H1 (cell line): ENCODE measurements at regions not wholly inside any gene's neighbourhood (a gene's known extent, or its start where the extent isn't known, plus 50 kb on each side); places are given as distances from the start of the nearest gene placed in this dataset.

Source experiments
- BACH1 ChIP-seq: IDR thresholded peaks from 2 replicates; pipeline ENCODE4 v1.6.1; 2012; ENCODE audit warnings: low read length, improper control_type of control experiment
- CEBPB ChIP-seq: IDR thresholded peaks from 2 replicates; pipeline ENCODE4 v1.6.1; 2012; ENCODE audit warnings: low read depth, low read length
- CHD1 ChIP-seq: IDR thresholded peaks from 2 replicates; pipeline ENCODE4 v1.6.1; 2012; ENCODE audit warnings: low read depth, low read length, improper control_type of control experiment
- CHD7 ChIP-seq: fragments of 300-600 bp; sonication (generic); IDR thresholded peaks from 2 replicates; pipeline ENCODE4 v1.7.1; 2012; ENCODE audit warnings: low read length, moderate library complexity, mild to moderate bottlenecking, inconsistent platforms; ENCODE audit not compliant: insufficient replicate concordance
- GTF2F1 ChIP-seq: IDR thresholded peaks from 2 replicates; pipeline ENCODE4 v1.6.1; 2012; ENCODE audit warnings: low read depth, low read length, improper control_type of control experiment, borderline replicate concordance
- NRF1 ChIP-seq: IDR thresholded peaks from 2 replicates; pipeline ENCODE4 v1.6.1; 2011; ENCODE audit warnings: mild to moderate bottlenecking, low read depth, low read length, improper control_type of control experiment
- RAD21 ChIP-seq, 2 experiments: IDR thresholded peaks in 1 of 2; conservative IDR thresholded peaks in 1 of 2; 2 replicates each; pipeline ENCODE4 v1.6.1; 2011; ENCODE audit warnings: low read depth in 2 of 2, low read length in 2 of 2, improper control_type of control experiment in 1 of 2, inconsistent platforms in 1 of 2, mild to moderate bottlenecking in 1 of 2, moderate library complexity in 1 of 2
- SP2 ChIP-seq: IDR thresholded peaks from 2 replicates; pipeline ENCODE4 v1.6.1; 2012; ENCODE audit warnings: mild to moderate bottlenecking, low read length, inconsistent platforms
- TAF7 ChIP-seq: optimal IDR thresholded peaks from 2 replicates; pipeline ENCODE3; 2011; ENCODE audit warnings: low read depth, mild to moderate bottlenecking, inconsistent platforms, low read length, moderate library complexity, borderline replicate concordance
- TCF12 ChIP-seq: IDR thresholded peaks from 2 replicates; pipeline ENCODE4 v1.6.1; 2011; ENCODE audit warnings: low read depth, mild to moderate bottlenecking, low read length

GRCh38 chr6:169081248-169081647, 172.4 kb downstream of the THBS2 start (continued):
- TF ChIP-seq CHD7 (no peak), SP2 (no peak), CHD1 (no peak), NRF1 (no peak), TAF7 (no peak), TCF12 (no peak), BACH1 (no peak), CEBPB (no peak), GTF2F1 (no peak), RAD21 (IDR thresholded peaks at IDR 0.05 in 1 of 2, conservative IDR thresholded peaks at IDR 0.05 in 1 of 2; ENCODE audit: low read depth in 2 of 2, low read length in 2 of 2) (no peak)
- TF ChIP-seq, all 59 proteins: peak for 0
